ENCODE measurements at regions not wholly inside any gene's neighbourhood (a gene's known extent, or its start where the extent isn't known, plus 50 kb on each side); places are given as distances from the start of the nearest gene placed in this dataset.

GRCh38 chr9:89254058-89254772 lies 56.8 kb upstream of the CKS2 start:
- Histone ChIP-seq H3K9me2 (ENCODE audit: insufficient read depth, low read length) (no peaks in the 10 kb centered on the region), H3K27ac (ENCODE audit: low read length) (no peak overlapping the region), H3K36me3 (ENCODE audit: insufficient read depth, low read length) (no peaks in the 10 kb centered on the region), H3K4me3 (ENCODE audit: low read length) (no peak overlapping the region), H3F3A (ENCODE audit: insufficient read depth, low read length, poor library complexity, severe bottlenecking) (no peaks in the 10 kb centered on the region), H3K9ac (ENCODE audit: low read length) (no peak overlapping the region), H3K79me2 (replicated peaks; ENCODE audit: insufficient read depth, low read length) (no peaks in the 10 kb centered on the region), H3K9me3 (ENCODE audit: low read length) (no peaks in the 10 kb centered on the region), H3K4me2 (ENCODE audit: low read length) (no peak overlapping the region), H3K27me3 (ENCODE audit: insufficient read depth, low read depth, low read length) (no peaks in the 10 kb centered on the region), H4K20me1 (ENCODE audit: insufficient read depth) (no peaks in the 10 kb centered on the region), H2AFZ (ENCODE audit: low read depth, low read length) (no peak overlapping the region)
- TF ChIP-seq POLR2AphosphoS5 (IDR thresholded peaks at IDR 0.05) (no peak), MXI1 (conservative IDR thresholded peaks at IDR 0.05; ENCODE audit: poor library complexity, severe bottlenecking) (no peak), REST (IDR thresholded peaks at IDR 0.05; ENCODE audit: borderline replicate concordance) (no peak), RAD21 (conservative IDR thresholded peaks at IDR 0.05) (no peak), SMC3 (conservative IDR thresholded peaks at IDR 0.05; ENCODE audit: poor library complexity) (no peak), EZH2 (IDR thresholded peaks at IDR 0.05; ENCODE audit: borderline replicate concordance, insufficient read depth, low read length, poor library complexity, severe bottlenecking) (no peak), TAF1 (IDR thresholded peaks at IDR 0.05; ENCODE audit: low read depth) (no peak), EP300 (conservative IDR thresholded peaks at IDR 0.05; ENCODE audit: poor library complexity, severe bottlenecking) (no peak)
- TF ChIP-seq, protein P1, sequence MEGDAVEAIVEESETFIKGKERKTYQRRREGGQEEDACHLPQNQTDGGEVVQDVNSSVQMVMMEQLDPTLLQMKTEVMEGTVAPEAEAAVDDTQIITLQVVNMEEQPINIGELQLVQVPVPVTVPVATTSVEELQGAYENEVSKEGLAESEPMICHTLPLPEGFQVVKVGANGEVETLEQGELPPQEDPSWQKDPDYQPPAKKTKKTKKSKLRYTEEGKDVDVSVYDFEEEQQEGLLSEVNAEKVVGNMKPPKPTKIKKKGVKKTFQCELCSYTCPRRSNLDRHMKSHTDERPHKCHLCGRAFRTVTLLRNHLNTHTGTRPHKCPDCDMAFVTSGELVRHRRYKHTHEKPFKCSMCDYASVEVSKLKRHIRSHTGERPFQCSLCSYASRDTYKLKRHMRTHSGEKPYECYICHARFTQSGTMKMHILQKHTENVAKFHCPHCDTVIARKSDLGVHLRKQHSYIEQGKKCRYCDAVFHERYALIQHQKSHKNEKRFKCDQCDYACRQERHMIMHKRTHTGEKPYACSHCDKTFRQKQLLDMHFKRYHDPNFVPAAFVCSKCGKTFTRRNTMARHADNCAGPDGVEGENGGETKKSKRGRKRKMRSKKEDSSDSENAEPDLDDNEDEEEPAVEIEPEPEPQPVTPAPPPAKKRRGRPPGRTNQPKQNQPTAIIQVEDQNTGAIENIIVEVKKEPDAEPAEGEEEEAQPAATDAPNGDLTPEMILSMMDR (IDR thresholded peaks at IDR 0.05; ENCODE audit: poor library complexity, severe bottlenecking), result no peak

DNA sequence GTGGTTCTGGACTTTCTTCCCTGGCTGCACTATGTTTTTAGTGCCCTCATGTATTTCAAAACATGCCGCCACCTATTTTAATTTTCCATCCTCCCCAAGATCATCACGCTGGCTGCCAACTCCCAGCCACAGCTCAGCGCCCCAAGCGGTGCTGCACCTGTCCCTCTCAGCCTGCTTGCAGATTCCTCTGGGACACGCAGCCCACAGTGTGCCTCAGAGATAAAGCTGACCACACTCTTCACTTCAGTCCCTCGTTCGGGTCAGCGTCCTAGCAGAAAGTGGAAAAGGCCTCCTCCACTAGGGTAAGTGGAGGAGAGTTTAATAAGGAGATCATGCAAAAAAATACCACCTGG lies 56.2 kb upstream of the CKS2 start:
- Histone ChIP-seq H3F3A (ENCODE audit: insufficient read depth, low read length, poor library complexity, severe bottlenecking) (no peaks in the 10 kb centered on the region), H3K9me2 (ENCODE audit: insufficient read depth, low read length) (no peaks in the 10 kb centered on the region)
- TF ChIP-seq POLR2AphosphoS5 (IDR thresholded peaks at IDR 0.05), result no peak
- no peak for TF ChIP-seq MXI1 (conservative IDR thresholded peaks at IDR 0.05; ENCODE audit: poor library complexity, severe bottlenecking)
- TF ChIP-seq SMC3 (conservative IDR thresholded peaks at IDR 0.05; ENCODE audit: poor library complexity), result no peak
- TF ChIP-seq, protein P1 (IDR thresholded peaks at IDR 0.05; ENCODE audit: poor library complexity, severe bottlenecking), result no peak
- TF ChIP-seq RAD21 (conservative IDR thresholded peaks at IDR 0.05), result no peak
- no peak for TF ChIP-seq TAF1 (IDR thresholded peaks at IDR 0.05; ENCODE audit: low read depth)
- TF ChIP-seq EP300 (conservative IDR thresholded peaks at IDR 0.05; ENCODE audit: poor library complexity, severe bottlenecking), result no peak

More for the DNA sequence above, 56.2 kb upstream of the CKS2 start:
- no peaks in the 10 kb centered on the region for H3K27me3 ChIP-seq (ENCODE audit: insufficient read depth, low read depth, low read length)
- H3K9me3 ChIP-seq (ENCODE audit: low read length), result no peaks in the 10 kb centered on the region
- H4K20me1 ChIP-seq (ENCODE audit: insufficient read depth), result no peaks in the 10 kb centered on the region
- no peaks in the 10 kb centered on the region for H3K36me3 ChIP-seq (ENCODE audit: insufficient read depth, low read length)
- H2AFZ ChIP-seq (ENCODE audit: low read depth, low read length), result no peak overlapping the region
- no peaks in the 10 kb centered on the region for H3K79me2 ChIP-seq (replicated peaks; ENCODE audit: insufficient read depth, low read length)
- no peak overlapping the region for H3K27ac ChIP-seq (ENCODE audit: low read length)
- H3K4me2 ChIP-seq (ENCODE audit: low read length), result no peak overlapping the region
- H3K4me3 ChIP-seq (ENCODE audit: low read length), result no peak overlapping the region
- no peak overlapping the region for H3K9ac ChIP-seq (ENCODE audit: low read length)

Measured in neural cell (in vitro differentiated cells).